GM12878 (cell line): ENCODE measurements at regions not wholly inside any gene's neighbourhood (a gene's known extent, or its start where the extent isn't known, plus 50 kb on each side); places are given as distances from the start of the nearest gene placed in this dataset.

Experiments used
- ASH2L ChIP-seq: fragments of 300-600, 200-600 bp; sonication (generic); IDR thresholded peaks from 2 replicates; pipeline ENCODE4 v1.6.1; 2017; ENCODE audit warnings: low read depth, mild to moderate bottlenecking, borderline replicate concordance
- JUND ChIP-seq: IDR thresholded peaks from 2 replicates; pipeline ENCODE4 v1.6.1; 2012; ENCODE audit warnings: low read depth, mild to moderate bottlenecking, low read length, improper control_type of control experiment, moderate library complexity
- MXI1 ChIP-seq: fragments of 150-350 bp; IDR thresholded peaks from 2 replicates; pipeline ENCODE4 v1.6.1; 2011; ENCODE audit warnings: low read depth, mild to moderate bottlenecking, inconsistent platforms, low read length, improper control_type of control experiment
- PAX8 ChIP-seq: fragments of 450-650 bp; IDR thresholded peaks from 2 replicates; pipeline ENCODE4 v1.6.1; 2017; ENCODE audit warnings: mild to moderate bottlenecking, moderate library complexity
- POLR2AphosphoS2 ChIP-seq: IDR thresholded peaks from 2 replicates; pipeline ENCODE4 v1.6.1; 2011; ENCODE audit warnings: low read depth, mild to moderate bottlenecking, low read length, improper control_type of control experiment, moderate library complexity
- POLR2AphosphoS5 ChIP-seq: IDR thresholded peaks from 2 replicates; pipeline ENCODE4 v1.6.1; 2011; ENCODE audit warnings: mild to moderate bottlenecking, low read length, inconsistent platforms
- RAD21 ChIP-seq: IDR thresholded peaks from 2 replicates; pipeline ENCODE4 v1.6.1; 2011; ENCODE audit warnings: mild to moderate bottlenecking, low read depth, low read length, moderate library complexity; ENCODE audit not compliant: insufficient read depth
- RFX5 ChIP-seq: IDR thresholded peaks from 2 replicates; pipeline ENCODE4 v1.6.1; 2011; ENCODE audit warnings: low read depth, low read length, improper control_type of control experiment
- SUZ12 ChIP-seq: fragments of 200-600 bp; sonication (generic); IDR thresholded peaks from one replicate; pipeline ENCODE4 v1.6.1; 2018; ENCODE audit warnings: antibody characterized with exemption, mild to moderate bottlenecking; ENCODE audit not compliant: unreplicated experiment
- ZNF24 ChIP-seq: fragments of 450-650 bp; IDR thresholded peaks from 2 replicates; pipeline ENCODE4 v1.6.1; 2017; ENCODE audit warnings: antibody characterized with exemption, mild to moderate bottlenecking
- TF ChIP-seq, protein P1 (sequence below), 3 experiments: IDR thresholded peaks in 2 of 3; conservative IDR thresholded peaks in 1 of 3; 2 replicates each; pipeline ENCODE4 v1.5.1; 2011; ENCODE audit warnings: low read depth in 3 of 3, low read length in 3 of 3, mild to moderate bottlenecking in 3 of 3, control low read depth in 2 of 3, moderate library complexity in 2 of 3, inconsistent platforms in 1 of 3, mixed read lengths in 1 of 3; ENCODE audit not compliant: control insufficient read depth in 2 of 3, insufficient read depth in 1 of 3; ENCODE audit errors: extremely low read depth in 1 of 3
- TF ChIP-seq, protein P2 (sequence below): IDR thresholded peaks from 2 replicates; pipeline ENCODE4 v1.6.1; 2012; ENCODE audit warnings: low read depth, low read length, improper control_type of control experiment

DNA sequence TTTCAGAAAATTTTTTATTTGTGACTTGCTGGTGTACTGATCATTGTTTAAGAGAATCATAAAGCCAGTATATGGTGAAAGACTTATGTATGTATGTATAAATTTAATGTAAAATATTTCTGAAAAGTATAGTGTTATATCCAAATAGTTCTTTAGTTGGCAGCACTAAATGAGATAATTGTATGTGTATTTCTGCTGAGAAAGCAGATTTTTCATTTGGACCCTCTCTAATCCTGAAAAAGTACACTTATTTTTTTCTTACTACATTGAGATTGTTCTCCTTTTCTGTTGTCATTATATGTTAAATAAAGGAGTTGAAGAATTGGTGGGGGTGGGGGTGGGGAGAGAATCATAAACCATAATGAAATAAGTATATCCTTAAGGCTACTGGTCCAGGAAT is 324.9 kb upstream of the SUCLG2 start:
- TF ChIP-seq, protein P1, sequence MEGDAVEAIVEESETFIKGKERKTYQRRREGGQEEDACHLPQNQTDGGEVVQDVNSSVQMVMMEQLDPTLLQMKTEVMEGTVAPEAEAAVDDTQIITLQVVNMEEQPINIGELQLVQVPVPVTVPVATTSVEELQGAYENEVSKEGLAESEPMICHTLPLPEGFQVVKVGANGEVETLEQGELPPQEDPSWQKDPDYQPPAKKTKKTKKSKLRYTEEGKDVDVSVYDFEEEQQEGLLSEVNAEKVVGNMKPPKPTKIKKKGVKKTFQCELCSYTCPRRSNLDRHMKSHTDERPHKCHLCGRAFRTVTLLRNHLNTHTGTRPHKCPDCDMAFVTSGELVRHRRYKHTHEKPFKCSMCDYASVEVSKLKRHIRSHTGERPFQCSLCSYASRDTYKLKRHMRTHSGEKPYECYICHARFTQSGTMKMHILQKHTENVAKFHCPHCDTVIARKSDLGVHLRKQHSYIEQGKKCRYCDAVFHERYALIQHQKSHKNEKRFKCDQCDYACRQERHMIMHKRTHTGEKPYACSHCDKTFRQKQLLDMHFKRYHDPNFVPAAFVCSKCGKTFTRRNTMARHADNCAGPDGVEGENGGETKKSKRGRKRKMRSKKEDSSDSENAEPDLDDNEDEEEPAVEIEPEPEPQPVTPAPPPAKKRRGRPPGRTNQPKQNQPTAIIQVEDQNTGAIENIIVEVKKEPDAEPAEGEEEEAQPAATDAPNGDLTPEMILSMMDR (IDR thresholded peaks at IDR 0.05 in 2 of 3, conservative IDR thresholded peaks at IDR 0.05 in 1 of 3; ENCODE audit: control insufficient read depth in 2 of 3, extremely low read depth in 1 of 3, insufficient read depth in 1 of 3, low read depth in 3 of 3, low read length in 3 of 3): no peak
- TF ChIP-seq SUZ12 (no peak), POLR2AphosphoS5 (no peak), JUND (no peak), ZNF24 (no peak), MXI1 (no peak), RAD21 (no peak), POLR2AphosphoS2 (no peak), PAX8 (no peak), ASH2L (no peak), RFX5 (no peak)
- TF ChIP-seq, protein P2, sequence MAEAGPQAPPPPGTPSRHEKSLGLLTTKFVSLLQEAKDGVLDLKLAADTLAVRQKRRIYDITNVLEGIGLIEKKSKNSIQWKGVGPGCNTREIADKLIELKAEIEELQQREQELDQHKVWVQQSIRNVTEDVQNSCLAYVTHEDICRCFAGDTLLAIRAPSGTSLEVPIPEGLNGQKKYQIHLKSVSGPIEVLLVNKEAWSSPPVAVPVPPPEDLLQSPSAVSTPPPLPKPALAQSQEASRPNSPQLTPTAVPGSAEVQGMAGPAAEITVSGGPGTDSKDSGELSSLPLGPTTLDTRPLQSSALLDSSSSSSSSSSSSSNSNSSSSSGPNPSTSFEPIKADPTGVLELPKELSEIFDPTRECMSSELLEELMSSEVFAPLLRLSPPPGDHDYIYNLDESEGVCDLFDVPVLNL: no peak
